Glutamatergic neuron (in vitro differentiated cells): ENCODE measurements at regions not wholly inside any gene's neighbourhood (a gene's known extent, or its start where the extent isn't known, plus 50 kb on each side); places are given as distances from the start of the nearest gene placed in this dataset.
"Not testable (repeated sequence)": the region's sequence is repeated elsewhere in the genome, so short reads cannot be mapped to it uniquely, and the experiment has no call there.

ENCODE experiments used
- DNase-seq: peaks from one replicate; pipeline ENCODE4 v3.0.0; 2022
- H3K27ac Mint-ChIP-seq: one replicate; pipeline ENCODE4 v1.8.0; 2020; ENCODE audit warnings: mild to moderate bottlenecking, mixed read lengths, inconsistent platforms; ENCODE audit not compliant: unreplicated experiment
- H3K27me3 Mint-ChIP-seq: one replicate; pipeline ENCODE4 v1.8.0; 2020; ENCODE audit warnings: mild to moderate bottlenecking, moderate library complexity, mixed read lengths, inconsistent platforms; ENCODE audit not compliant: unreplicated experiment
- H3K36me3 Mint-ChIP-seq: one replicate; pipeline ENCODE4 v1.8.0; 2020; ENCODE audit warnings: mild to moderate bottlenecking, mixed read lengths, inconsistent platforms; ENCODE audit not compliant: unreplicated experiment
- H3K4me1 Mint-ChIP-seq: one replicate; pipeline ENCODE4 v1.8.0; 2020; ENCODE audit warnings: mild to moderate bottlenecking, low read depth, mixed read lengths, inconsistent platforms; ENCODE audit not compliant: unreplicated experiment
- H3K4me3 Mint-ChIP-seq: one replicate; pipeline ENCODE4 v1.8.0; 2020; ENCODE audit warnings: mild to moderate bottlenecking, mixed read lengths, inconsistent platforms; ENCODE audit not compliant: unreplicated experiment
- H3K9me3 Mint-ChIP-seq: one replicate; pipeline ENCODE4 v1.8.0; 2020; ENCODE audit warnings: mild to moderate bottlenecking, moderate library complexity, mixed read lengths, inconsistent platforms; ENCODE audit not compliant: unreplicated experiment
- TF ChIP-seq, protein P1 (sequence below): fragments of 200-600 bp; sonication (generic); IDR thresholded peaks from one replicate; pipeline ENCODE4 v1.5.0; 2021; ENCODE audit not compliant: partially characterized antibody, unreplicated experiment

DNA sequence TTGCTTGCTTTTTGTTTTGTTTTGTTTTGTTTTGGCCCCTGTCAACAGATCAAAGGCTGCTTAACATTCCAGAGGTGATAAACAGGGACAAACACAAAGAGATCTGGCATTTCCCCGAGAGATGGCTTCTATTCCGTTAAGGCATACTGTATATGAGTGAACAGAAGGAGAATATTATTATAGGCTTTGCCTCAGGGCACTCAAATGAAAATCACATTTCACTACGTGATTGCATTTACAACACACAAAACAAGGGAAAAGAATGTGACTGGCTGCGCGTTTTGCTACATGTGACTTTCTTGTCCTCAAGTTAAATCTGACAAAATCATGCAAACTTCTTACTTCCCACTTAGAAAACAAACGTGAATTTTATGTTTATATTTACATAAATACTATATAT, 1037.9 kb upstream of the DDX18 start:
- H3K4me1 Mint-ChIP-seq, result no peaks in the 10 kb centered on the region
- no peaks in the 10 kb centered on the region for H3K9me3 Mint-ChIP-seq
- no peaks in the 10 kb centered on the region for H3K27me3 Mint-ChIP-seq
- no peaks in the 10 kb centered on the region for H3K36me3 Mint-ChIP-seq
- H3K4me3 Mint-ChIP-seq, result no peak overlapping the region
- DNase-seq, result no peak
- TF ChIP-seq, protein P1, sequence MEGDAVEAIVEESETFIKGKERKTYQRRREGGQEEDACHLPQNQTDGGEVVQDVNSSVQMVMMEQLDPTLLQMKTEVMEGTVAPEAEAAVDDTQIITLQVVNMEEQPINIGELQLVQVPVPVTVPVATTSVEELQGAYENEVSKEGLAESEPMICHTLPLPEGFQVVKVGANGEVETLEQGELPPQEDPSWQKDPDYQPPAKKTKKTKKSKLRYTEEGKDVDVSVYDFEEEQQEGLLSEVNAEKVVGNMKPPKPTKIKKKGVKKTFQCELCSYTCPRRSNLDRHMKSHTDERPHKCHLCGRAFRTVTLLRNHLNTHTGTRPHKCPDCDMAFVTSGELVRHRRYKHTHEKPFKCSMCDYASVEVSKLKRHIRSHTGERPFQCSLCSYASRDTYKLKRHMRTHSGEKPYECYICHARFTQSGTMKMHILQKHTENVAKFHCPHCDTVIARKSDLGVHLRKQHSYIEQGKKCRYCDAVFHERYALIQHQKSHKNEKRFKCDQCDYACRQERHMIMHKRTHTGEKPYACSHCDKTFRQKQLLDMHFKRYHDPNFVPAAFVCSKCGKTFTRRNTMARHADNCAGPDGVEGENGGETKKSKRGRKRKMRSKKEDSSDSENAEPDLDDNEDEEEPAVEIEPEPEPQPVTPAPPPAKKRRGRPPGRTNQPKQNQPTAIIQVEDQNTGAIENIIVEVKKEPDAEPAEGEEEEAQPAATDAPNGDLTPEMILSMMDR, result no peak
- H3K27ac Mint-ChIP-seq, result no peak overlapping the region

GRCh38 chr2:116787848-116788247, 1026.6 kb upstream of the DDX18 start:
- TF ChIP-seq, protein P1, result no peak
- no peak for DNase-seq

GRCh38 chr2:116802671-116803070, 1011.8 kb upstream of the DDX18 start:
- Mint-ChIP-seq H3K27ac (no peak overlapping the region), H3K9me3 (peaks cover 6% of the 10 kb centered on the region)

More at GRCh38 chr2:116787848-116788247, 1026.6 kb upstream of the DDX18 start:
- Mint-ChIP-seq H3K4me1 (peaks cover 3% of the 10 kb centered on the region), H3K36me3 (no peaks in the 10 kb centered on the region), H3K27me3 (no peaks in the 10 kb centered on the region), H3K4me3 (no peak overlapping the region), H3K9me3 (no peaks in the 10 kb centered on the region), H3K27ac (no peak overlapping the region)

GRCh38 chr2:116804901-116805300, 1009.6 kb upstream of the DDX18 start:
- peaks cover 6% of the 10 kb centered on the region for H3K9me3 Mint-ChIP-seq
- H3K27me3 Mint-ChIP-seq, result no peaks in the 10 kb centered on the region
- TF ChIP-seq, protein P1, result no peak
- no peak for DNase-seq
- H3K4me3 Mint-ChIP-seq, result no peak overlapping the region
- no peaks in the 10 kb centered on the region for H3K4me1 Mint-ChIP-seq
- no peak overlapping the region for H3K27ac Mint-ChIP-seq
- peaks cover 6% of the 10 kb centered on the region for H3K36me3 Mint-ChIP-seq

More at GRCh38 chr2:116802671-116803070, 1011.8 kb upstream of the DDX18 start:
- Mint-ChIP-seq H3K27me3 (no peaks in the 10 kb centered on the region), H3K36me3 (peaks cover 6% of the 10 kb centered on the region), H3K4me3 (no peak overlapping the region), H3K4me1 (no peaks in the 10 kb centered on the region)
- DNase-seq, result no peak
- TF ChIP-seq, protein P1, result no peak

GRCh38 chr2:116806505-116806904, 1008.0 kb upstream of the DDX18 start:
- H3K4me1 Mint-ChIP-seq, H3K4me3 Mint-ChIP-seq, DNase-seq, H3K27me3 Mint-ChIP-seq, H3K36me3 Mint-ChIP-seq, H3K27ac Mint-ChIP-seq, H3K9me3 Mint-ChIP-seq: not testable (repeated sequence)

GRCh38 chr2:116809109-116809508, 1005.4 kb upstream of the DDX18 start:
- Mint-ChIP-seq H3K4me3 (no peak overlapping the region), H3K27ac (no peak overlapping the region)

More at GRCh38 chr2:116809109-116809508, 1005.4 kb upstream of the DDX18 start:
- H3K36me3 Mint-ChIP-seq, result no peaks in the 10 kb centered on the region
- TF ChIP-seq, protein P1, result no peak
- no peaks in the 10 kb centered on the region for H3K9me3 Mint-ChIP-seq
- H3K27me3 Mint-ChIP-seq, result no peaks in the 10 kb centered on the region
- H3K4me1 Mint-ChIP-seq, result no peaks in the 10 kb centered on the region
- DNase-seq, result no peak
